ENCODE measurements at regions not wholly inside any gene's neighbourhood (a gene's known extent, or its start where the extent isn't known, plus 50 kb on each side); places are given as distances from the start of the nearest gene placed in this dataset.

GRCh38 chr3:147937341-147937740, 528.2 kb downstream of the ZIC1 start:
- H3K27me3 ChIP-seq, result no peaks in the 10 kb centered on the region
- intact Hi-C loops (cut with DNase I), result no loop called here
- H3K36me3 ChIP-seq, result no peaks in the 10 kb centered on the region
- H3K4me1 ChIP-seq, result no peaks in the 10 kb centered on the region
- TF ChIP-seq CTCF (IDR thresholded peaks at IDR 0.05), result no peak
- H3K27ac ChIP-seq, result no peak overlapping the region
- no peak for DNase-seq (ENCODE audit: low spot score in 2 of 2)
- H3K9me3 ChIP-seq, result no peaks in the 10 kb centered on the region
- no peak overlapping the region for H3K4me3 ChIP-seq

GRCh38 chr3:147937891-147938290, 528.7 kb downstream of the ZIC1 start:
- no peaks in the 10 kb centered on the region for H3K27me3 ChIP-seq
- H3K4me1 ChIP-seq, result no peaks in the 10 kb centered on the region
- H3K27ac ChIP-seq, result no peak overlapping the region
- no peak for TF ChIP-seq CTCF (IDR thresholded peaks at IDR 0.05)
- no peaks in the 10 kb centered on the region for H3K9me3 ChIP-seq
- intact Hi-C loops (cut with DNase I), result no loop called here
- no peak for DNase-seq (ENCODE audit: low spot score in 2 of 2)
- no peaks in the 10 kb centered on the region for H3K36me3 ChIP-seq
- no peak overlapping the region for H3K4me3 ChIP-seq

GRCh38 chr3:147939425-147939824, 530.3 kb downstream of the ZIC1 start:
- Histone ChIP-seq H3K9me3 (no peaks in the 10 kb centered on the region), H3K27ac (no peak overlapping the region), H3K4me1 (no peaks in the 10 kb centered on the region), H3K36me3 (no peaks in the 10 kb centered on the region), H3K27me3 (no peaks in the 10 kb centered on the region), H3K4me3 (no peak overlapping the region)
- DNase-seq (ENCODE audit: low spot score in 2 of 2), result no peak
- intact Hi-C loops (cut with DNase I), result no loop called here
- TF ChIP-seq CTCF (IDR thresholded peaks at IDR 0.05), result no peak

- H3K36me3 ChIP-seq, result no peaks in the 10 kb centered on the region
- H3K9me3 ChIP-seq, result no peaks in the 10 kb centered on the region
- no peaks in the 10 kb centered on the region for H3K27me3 ChIP-seq
- no peak for TF ChIP-seq CTCF (IDR thresholded peaks at IDR 0.05)
- no peak for DNase-seq (ENCODE audit: low spot score in 2 of 2)
- H3K4me1 ChIP-seq, result no peaks in the 10 kb centered on the region
- no peak overlapping the region for H3K27ac ChIP-seq
- no peak overlapping the region for H3K4me3 ChIP-seq
- intact Hi-C loops (cut with DNase I), result no loop called here
These were observed 530.7 kb downstream of the ZIC1 start for GRCh38 chr3:147939839-147940238.

- TF ChIP-seq CTCF (IDR thresholded peaks at IDR 0.05), result no peak
- H3K27me3 ChIP-seq, result no peaks in the 10 kb centered on the region
- H3K4me3 ChIP-seq, result no peak overlapping the region
- no peaks in the 10 kb centered on the region for H3K36me3 ChIP-seq
- no peak for DNase-seq (ENCODE audit: low spot score in 2 of 2)
- H3K9me3 ChIP-seq, result no peaks in the 10 kb centered on the region
- intact Hi-C loops (cut with DNase I), result no loop called here
- H3K27ac ChIP-seq, result no peak overlapping the region
- H3K4me1 ChIP-seq, result no peaks in the 10 kb centered on the region
These were observed 531.4 kb downstream of the ZIC1 start for GRCh38 chr3:147940405-147941193.

GRCh38 chr3:147941969-147942368, 532.8 kb downstream of the ZIC1 start:
- intact Hi-C loops (cut with DNase I), result no loop called here
- no peak for DNase-seq (ENCODE audit: low spot score in 2 of 2)
- H3K27ac ChIP-seq, result no peak overlapping the region

More at GRCh38 chr3:147941969-147942368, 532.8 kb downstream of the ZIC1 start:
- H3K9me3 ChIP-seq, result no peaks in the 10 kb centered on the region
- H3K4me3 ChIP-seq, result no peak overlapping the region
- TF ChIP-seq CTCF (IDR thresholded peaks at IDR 0.05), result no peak
- H3K4me1 ChIP-seq, result no peaks in the 10 kb centered on the region
- no peaks in the 10 kb centered on the region for H3K36me3 ChIP-seq
- H3K27me3 ChIP-seq, result no peaks in the 10 kb centered on the region

Data from ascending aorta (tissue), 2 donors.